ENCODE measurements at regions not wholly inside any gene's neighbourhood (a gene's known extent, or its start where the extent isn't known, plus 50 kb on each side); places are given as distances from the start of the nearest gene placed in this dataset.
"Not testable (repeated sequence)": the region's sequence is repeated elsewhere in the genome, so short reads cannot be mapped to it uniquely, and the experiment has no call there.

GRCh38 chr2:138307099-138307498 is 194.5 kb upstream of the SPOPL start:
- CTCF ChIA-PET = no interaction called here
- Mint-ChIP-seq H3K9me3 (no peaks in the 10 kb centered on the region), H3K36me3 (ENCODE audit: low read depth) (no peaks in the 10 kb centered on the region), H3K27ac (no peak overlapping the region), H3K27me3 (peaks cover 2% of the 10 kb centered on the region), H3K4me1 (no peaks in the 10 kb centered on the region), H3K4me3 (no peak overlapping the region)
- DNase-seq = no peak
- POLR2A ChIA-PET = no interaction called here

GRCh38 chr2:138309760-138310159 is 191.8 kb upstream of the SPOPL start:
- Mint-ChIP-seq H3K4me1 (no peaks in the 10 kb centered on the region), H3K27me3 (peaks cover 2% of the 10 kb centered on the region), H3K27ac (no peak overlapping the region), H3K9me3 (peaks cover 4% of the 10 kb centered on the region), H3K4me3 (no peak overlapping the region), H3K36me3 (ENCODE audit: low read depth) (no peaks in the 10 kb centered on the region)
- no peak for DNase-seq
- ChIA-PET POLR2A (no interaction called here), CTCF (no interaction called here)

GRCh38 chr2:138312061-138312460 is 189.5 kb upstream of the SPOPL start:
- no peak for DNase-seq
- H3K27ac Mint-ChIP-seq = no peak overlapping the region
- H3K4me1 Mint-ChIP-seq = no peaks in the 10 kb centered on the region
- peaks cover 7% of the 10 kb centered on the region for H3K9me3 Mint-ChIP-seq
- peaks cover 2% of the 10 kb centered on the region for H3K27me3 Mint-ChIP-seq
- H3K4me3 Mint-ChIP-seq = no peak overlapping the region
- H3K36me3 Mint-ChIP-seq (ENCODE audit: low read depth) = no peaks in the 10 kb centered on the region
- POLR2A ChIA-PET = no interaction called here
- CTCF ChIA-PET = no interaction called here

GRCh38 chr2:138315619-138316018 is 186.0 kb upstream of the SPOPL start:
- POLR2A ChIA-PET; CTCF ChIA-PET; H3K9me3 Mint-ChIP-seq; H3K4me3 Mint-ChIP-seq; H3K4me1 Mint-ChIP-seq; DNase-seq; H3K27ac Mint-ChIP-seq; H3K27me3 Mint-ChIP-seq; H3K36me3 Mint-ChIP-seq (ENCODE audit: low read depth): not testable (repeated sequence)

- Mint-ChIP-seq H3K4me1 (no peaks in the 10 kb centered on the region), H3K36me3 (ENCODE audit: low read depth) (no peaks in the 10 kb centered on the region), H3K4me3 (no peak overlapping the region), H3K9me3 (peaks cover 3% of the 10 kb centered on the region), H3K27me3 (no peaks in the 10 kb centered on the region), H3K27ac (no peak overlapping the region)
- ChIA-PET CTCF (interaction anchor here (0.6 kb wide), 1 partner anchor 68 kb away, joined by 3 read pairs; no protein-coding TSS in a partner anchor), POLR2A (no interaction called here)
- no peak for DNase-seq
Measured at GRCh38 chr2:138319616-138320015, 182.0 kb upstream of the SPOPL start.

- no peak for DNase-seq
- POLR2A ChIA-PET = no interaction called here
Measured at GRCh38 chr2:138321458-138321857, 180.1 kb upstream of the SPOPL start.

GRCh38 chr2:138323382-138324067 is 178.0 kb upstream of the SPOPL start:
- Mint-ChIP-seq H3K9me3 (no peaks in the 10 kb centered on the region), H3K36me3 (ENCODE audit: low read depth) (no peaks in the 10 kb centered on the region), H3K27me3 (no peaks in the 10 kb centered on the region), H3K27ac (no peak overlapping the region), H3K4me1 (no peaks in the 10 kb centered on the region), H3K4me3 (no peak overlapping the region)
- ChIA-PET POLR2A (no interaction called here), CTCF (no interaction called here)
- DNase-seq = no peak

More at GRCh38 chr2:138321458-138321857, 180.1 kb upstream of the SPOPL start:
- Mint-ChIP-seq H3K9me3 (no peaks in the 10 kb centered on the region), H3K4me3 (no peak overlapping the region), H3K27ac (no peak overlapping the region), H3K4me1 (no peaks in the 10 kb centered on the region), H3K36me3 (ENCODE audit: low read depth) (no peaks in the 10 kb centered on the region), H3K27me3 (no peaks in the 10 kb centered on the region)
- CTCF ChIA-PET = no interaction called here

- CTCF ChIA-PET = no interaction called here
- H3K4me3 Mint-ChIP-seq = no peak overlapping the region
Measured at GRCh38 chr2:138324068-138324771, 177.3 kb upstream of the SPOPL start.

GRCh38 chr2:138327967-138328366 is 173.6 kb upstream of the SPOPL start:
- Mint-ChIP-seq H3K27ac (no peak overlapping the region), H3K4me3 (no peak overlapping the region), H3K36me3 (ENCODE audit: low read depth) (no peaks in the 10 kb centered on the region), H3K9me3 (no peaks in the 10 kb centered on the region), H3K4me1 (no peaks in the 10 kb centered on the region), H3K27me3 (no peaks in the 10 kb centered on the region)
- POLR2A ChIA-PET = no interaction called here
- DNase-seq = no peak
- CTCF ChIA-PET = no interaction called here

More at GRCh38 chr2:138324068-138324771, 177.3 kb upstream of the SPOPL start:
- H3K4me1 Mint-ChIP-seq = no peaks in the 10 kb centered on the region
- POLR2A ChIA-PET = no interaction called here
- no peaks in the 10 kb centered on the region for H3K36me3 Mint-ChIP-seq (ENCODE audit: low read depth)
- no peak for DNase-seq
- no peaks in the 10 kb centered on the region for H3K9me3 Mint-ChIP-seq
- no peaks in the 10 kb centered on the region for H3K27me3 Mint-ChIP-seq
- no peak overlapping the region for H3K27ac Mint-ChIP-seq

- Mint-ChIP-seq H3K36me3 (ENCODE audit: low read depth) (no peaks in the 10 kb centered on the region), H3K4me3 (no peak overlapping the region), H3K4me1 (no peaks in the 10 kb centered on the region), H3K9me3 (no peaks in the 10 kb centered on the region), H3K27ac (no peak overlapping the region), H3K27me3 (no peaks in the 10 kb centered on the region)
- CTCF ChIA-PET = no interaction called here
- no peak for DNase-seq
- POLR2A ChIA-PET = no interaction called here
Measured at GRCh38 chr2:138329162-138329561, 172.4 kb upstream of the SPOPL start.

GRCh38 chr2:138329591-138329990 is 172.0 kb upstream of the SPOPL start:
- H3K4me3 Mint-ChIP-seq = no peak overlapping the region
- ChIA-PET POLR2A (no interaction called here), CTCF (no interaction called here)
- H3K36me3 Mint-ChIP-seq (ENCODE audit: low read depth) = no peaks in the 10 kb centered on the region
- no peaks in the 10 kb centered on the region for H3K4me1 Mint-ChIP-seq
- H3K9me3 Mint-ChIP-seq = no peaks in the 10 kb centered on the region
- H3K27me3 Mint-ChIP-seq = no peaks in the 10 kb centered on the region
- H3K27ac Mint-ChIP-seq = no peak overlapping the region
- DNase-seq = no peak

GRCh38 chr2:138333121-138333520 is 168.4 kb upstream of the SPOPL start:
- Mint-ChIP-seq H3K36me3 (ENCODE audit: low read depth) (no peaks in the 10 kb centered on the region), H3K4me1 (no peaks in the 10 kb centered on the region), H3K9me3 (no peaks in the 10 kb centered on the region), H3K27ac (no peak overlapping the region), H3K27me3 (no peaks in the 10 kb centered on the region), H3K4me3 (no peak overlapping the region)
- POLR2A ChIA-PET = no interaction called here
- no peak for DNase-seq
- CTCF ChIA-PET = no interaction called here

- Mint-ChIP-seq H3K9me3 (no peaks in the 10 kb centered on the region), H3K36me3 (ENCODE audit: low read depth) (no peaks in the 10 kb centered on the region), H3K4me3 (no peak overlapping the region), H3K27me3 (no peaks in the 10 kb centered on the region), H3K27ac (no peak overlapping the region), H3K4me1 (no peaks in the 10 kb centered on the region)
- ChIA-PET CTCF (no interaction called here), POLR2A (no interaction called here)
- DNase-seq = no peak
Measured at GRCh38 chr2:138333677-138334076, 167.9 kb upstream of the SPOPL start.

GRCh38 chr2:138334323-138334722 is 167.2 kb upstream of the SPOPL start:
- DNase-seq = no peak
- Mint-ChIP-seq H3K27ac (no peak overlapping the region), H3K27me3 (no peaks in the 10 kb centered on the region), H3K4me3 (no peak overlapping the region), H3K4me1 (no peaks in the 10 kb centered on the region), H3K36me3 (ENCODE audit: low read depth) (no peaks in the 10 kb centered on the region), H3K9me3 (no peaks in the 10 kb centered on the region)
- ChIA-PET POLR2A (no interaction called here), CTCF (no interaction called here)
